ENCODE measurements at regions not wholly inside any gene's neighbourhood (a gene's known extent, or its start where the extent isn't known, plus 50 kb on each side); places are given as distances from the start of the nearest gene placed in this dataset.

DNA sequence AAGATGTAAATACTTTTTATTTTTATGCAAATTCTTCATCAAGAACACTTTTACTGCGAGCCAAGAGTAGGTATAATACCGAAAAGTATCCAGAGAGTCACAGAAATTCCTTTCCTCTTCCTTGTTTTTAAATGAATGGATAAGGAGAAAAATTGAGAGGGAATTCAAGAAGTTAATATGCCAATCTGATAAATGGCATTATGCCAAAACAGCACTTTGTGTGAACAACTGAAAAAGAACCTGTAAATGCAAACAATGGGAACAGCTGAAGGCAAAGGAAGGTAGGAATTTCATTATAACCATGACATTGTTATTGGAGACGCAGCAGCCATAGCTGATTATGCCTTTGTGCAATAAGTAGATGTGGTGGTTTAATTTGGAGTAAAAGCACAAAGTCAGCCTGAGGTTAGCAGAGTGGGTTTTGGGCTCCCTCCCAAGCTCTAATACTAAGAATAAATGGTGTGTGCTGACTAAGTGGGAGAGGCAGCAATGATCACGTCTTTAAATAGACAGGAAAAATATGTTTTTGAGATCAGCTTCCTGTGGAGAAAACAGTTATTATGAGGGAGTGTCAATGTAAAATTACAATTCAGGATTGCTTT, 209.8 kb upstream of the NDST4 start:
- Histone ChIP-seq H3K4me3 (no peak overlapping the region), H3K9me3 (no peaks in the 10 kb centered on the region), H3K27me3 (no peaks in the 10 kb centered on the region), H3K36me3 (no peaks in the 10 kb centered on the region), H3K4me1 (no peaks in the 10 kb centered on the region), H3K27ac (replicated peaks in 1 of 4) (no peak overlapping the region)
- DNase-seq (ENCODE audit: extremely low spot score) = no peak
- TF ChIP-seq, protein P1, sequence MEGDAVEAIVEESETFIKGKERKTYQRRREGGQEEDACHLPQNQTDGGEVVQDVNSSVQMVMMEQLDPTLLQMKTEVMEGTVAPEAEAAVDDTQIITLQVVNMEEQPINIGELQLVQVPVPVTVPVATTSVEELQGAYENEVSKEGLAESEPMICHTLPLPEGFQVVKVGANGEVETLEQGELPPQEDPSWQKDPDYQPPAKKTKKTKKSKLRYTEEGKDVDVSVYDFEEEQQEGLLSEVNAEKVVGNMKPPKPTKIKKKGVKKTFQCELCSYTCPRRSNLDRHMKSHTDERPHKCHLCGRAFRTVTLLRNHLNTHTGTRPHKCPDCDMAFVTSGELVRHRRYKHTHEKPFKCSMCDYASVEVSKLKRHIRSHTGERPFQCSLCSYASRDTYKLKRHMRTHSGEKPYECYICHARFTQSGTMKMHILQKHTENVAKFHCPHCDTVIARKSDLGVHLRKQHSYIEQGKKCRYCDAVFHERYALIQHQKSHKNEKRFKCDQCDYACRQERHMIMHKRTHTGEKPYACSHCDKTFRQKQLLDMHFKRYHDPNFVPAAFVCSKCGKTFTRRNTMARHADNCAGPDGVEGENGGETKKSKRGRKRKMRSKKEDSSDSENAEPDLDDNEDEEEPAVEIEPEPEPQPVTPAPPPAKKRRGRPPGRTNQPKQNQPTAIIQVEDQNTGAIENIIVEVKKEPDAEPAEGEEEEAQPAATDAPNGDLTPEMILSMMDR (IDR thresholded peaks at IDR 0.05) = no peak
- TF ChIP-seq POLR2AphosphoS5 (IDR thresholded peaks at IDR 0.05) = no peak
- no peak for TF ChIP-seq EP300 (IDR thresholded peaks at IDR 0.05)
- TF ChIP-seq POLR2A (IDR thresholded peaks at IDR 0.05; ENCODE audit: low read depth) = no peak
- intact Hi-C loops (cut with DNase I) = no loop called here
- 60% methylated on average over 4 of the region's 4 CpGs for WGBS

DNA sequence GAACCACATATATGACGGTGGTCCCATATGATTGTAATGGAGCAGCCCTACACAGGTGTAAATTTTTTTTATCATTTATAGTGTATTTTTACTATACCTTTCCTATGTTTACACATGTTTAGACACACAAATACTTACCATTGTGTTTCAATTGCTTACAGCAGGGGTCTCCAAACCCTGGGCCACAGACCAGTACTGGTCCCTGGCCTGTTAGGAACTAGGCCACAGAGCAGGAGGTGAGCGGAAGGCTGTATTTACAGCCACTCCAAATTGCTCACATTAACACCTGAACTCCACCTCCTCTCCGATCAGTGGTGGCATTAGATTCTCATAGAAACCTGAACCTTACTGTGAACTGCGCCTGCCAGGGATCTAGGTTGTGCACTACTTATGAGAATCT, 201.8 kb upstream of the NDST4 start:
- 90% methylated on average over 4 of the region's 4 CpGs for WGBS
- no peak for DNase-seq (ENCODE audit: extremely low spot score)

DNA sequence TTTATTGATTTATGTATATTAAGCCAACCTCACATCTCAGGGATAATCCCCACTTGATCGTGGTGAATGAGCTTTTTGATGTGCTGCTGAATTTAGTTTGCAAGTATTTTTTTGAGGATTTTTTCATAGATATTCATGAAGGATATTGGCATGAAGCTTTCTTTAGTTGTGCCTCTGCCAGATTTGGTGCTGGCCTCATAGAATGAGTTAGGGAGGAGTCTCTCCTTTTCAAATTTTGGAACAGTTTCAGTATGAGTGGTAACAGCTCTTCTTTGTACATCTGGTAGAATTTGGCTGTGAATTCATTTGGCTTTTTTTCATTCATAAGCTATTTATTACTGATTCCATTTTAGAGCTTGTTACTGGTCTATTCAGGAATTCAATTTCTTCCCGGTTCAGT, 197.2 kb upstream of the NDST4 start:
- Histone ChIP-seq H3K27ac (replicated peaks in 1 of 4) (no peak overlapping the region), H3K36me3 (no peaks in the 10 kb centered on the region), H3K27me3 (no peaks in the 10 kb centered on the region), H3K9me3 (no peaks in the 10 kb centered on the region), H3K4me1 (no peaks in the 10 kb centered on the region), H3K4me3 (no peak overlapping the region)
- DNase-seq (ENCODE audit: extremely low spot score) = no peak
- WGBS = 70% methylated on average over 2 of the region's 2 CpGs
- intact Hi-C loops (cut with DNase I) = no loop called here
- TF ChIP-seq EP300 (IDR thresholded peaks at IDR 0.05) (no peak), POLR2AphosphoS5 (IDR thresholded peaks at IDR 0.05) (no peak), POLR2A (IDR thresholded peaks at IDR 0.05; ENCODE audit: low read depth) (no peak)
- TF ChIP-seq, protein P1 (IDR thresholded peaks at IDR 0.05) = no peak

More for the DNA sequence above, 201.8 kb upstream of the NDST4 start:
- intact Hi-C loops (cut with DNase I) = no loop called here
- Histone ChIP-seq H3K9me3 (no peaks in the 10 kb centered on the region), H3K36me3 (no peaks in the 10 kb centered on the region), H3K27me3 (no peaks in the 10 kb centered on the region), H3K27ac (replicated peaks in 1 of 4) (no peak overlapping the region), H3K4me1 (no peaks in the 10 kb centered on the region), H3K4me3 (no peak overlapping the region)
- TF ChIP-seq, protein P1 (IDR thresholded peaks at IDR 0.05) = no peak
- no peak for TF ChIP-seq POLR2AphosphoS5 (IDR thresholded peaks at IDR 0.05)
- no peak for TF ChIP-seq POLR2A (IDR thresholded peaks at IDR 0.05; ENCODE audit: low read depth)
- no peak for TF ChIP-seq EP300 (IDR thresholded peaks at IDR 0.05)

DNA sequence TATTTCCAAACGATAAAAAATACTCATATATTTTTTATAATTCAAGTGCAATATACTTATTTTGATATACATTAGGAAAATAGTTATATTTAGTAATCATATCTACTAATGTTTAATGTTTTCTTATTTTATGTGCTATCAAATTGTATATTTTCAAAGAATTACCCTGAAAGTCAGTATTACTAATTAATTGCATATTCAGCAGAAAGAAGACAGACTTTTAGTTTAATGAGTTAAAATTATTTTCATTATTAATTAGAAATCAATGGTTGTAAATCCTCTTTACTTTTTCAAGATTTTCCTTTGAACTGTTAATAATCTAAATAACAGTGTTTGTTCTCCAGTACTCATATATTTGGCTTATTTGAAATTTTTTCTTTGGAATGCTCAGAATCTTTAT, 181.3 kb upstream of the NDST4 start:
- no peak overlapping the region for H3K27ac ChIP-seq (replicated peaks in 1 of 4)
- intact Hi-C loops (cut with DNase I) = no loop called here
- H3K4me1 ChIP-seq = no peaks in the 10 kb centered on the region
- no peaks in the 10 kb centered on the region for H3K27me3 ChIP-seq
- H3K9me3 ChIP-seq = no peaks in the 10 kb centered on the region
- WGBS = 75% methylated on average over 1 of the region's 1 CpG
- TF ChIP-seq POLR2A (IDR thresholded peaks at IDR 0.05; ENCODE audit: low read depth) = no peak
- TF ChIP-seq POLR2AphosphoS5 (IDR thresholded peaks at IDR 0.05) = no peak
- TF ChIP-seq, protein P1 (IDR thresholded peaks at IDR 0.05) = no peak
- TF ChIP-seq EP300 (IDR thresholded peaks at IDR 0.05) = no peak
- no peaks in the 10 kb centered on the region for H3K36me3 ChIP-seq
- DNase-seq (ENCODE audit: extremely low spot score) = no peak
- H3K4me3 ChIP-seq = no peak overlapping the region

DNA sequence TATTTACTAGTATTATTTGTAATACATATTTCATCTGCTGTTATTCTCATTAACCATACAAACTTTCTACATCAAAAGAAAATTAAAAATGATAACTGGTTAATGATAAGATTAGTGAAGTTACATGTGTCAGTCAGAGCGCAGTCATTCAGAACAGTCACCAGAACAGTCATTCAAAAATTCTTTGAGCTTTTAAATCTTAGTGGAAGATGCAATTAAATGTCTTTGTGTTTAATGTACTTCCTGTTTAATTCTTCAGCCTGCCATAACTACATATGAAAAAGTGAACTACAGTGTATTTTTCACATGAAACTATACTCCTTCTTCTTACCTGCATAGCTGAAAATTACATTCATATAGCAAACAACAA, 179.7 kb upstream of the NDST4 start:
- Histone ChIP-seq H3K4me3 (no peak overlapping the region), H3K36me3 (no peaks in the 10 kb centered on the region), H3K27me3 (no peaks in the 10 kb centered on the region), H3K9me3 (no peaks in the 10 kb centered on the region), H3K27ac (replicated peaks in 1 of 4) (no peak overlapping the region), H3K4me1 (no peaks in the 10 kb centered on the region)
- intact Hi-C loops (cut with DNase I) = no loop called here
- DNase-seq (ENCODE audit: extremely low spot score) = no peak
- TF ChIP-seq, protein P1 (IDR thresholded peaks at IDR 0.05) = no peak
- TF ChIP-seq POLR2AphosphoS5 (IDR thresholded peaks at IDR 0.05) (no peak), POLR2A (IDR thresholded peaks at IDR 0.05; ENCODE audit: low read depth) (no peak), EP300 (IDR thresholded peaks at IDR 0.05) (no peak)
- WGBS = 88% methylated on average over 1 of the region's 1 CpG

All from esophagus muscularis mucosa (tissue), 4 donors.